HG03066 (cell line): ENCODE measurements at regions not wholly inside any gene's neighbourhood (a gene's known extent, or its start where the extent isn't known, plus 50 kb on each side); places are given as distances from the start of the nearest gene placed in this dataset.

Source experiments
- ATAC-seq: cut with Tn5 transposase; IDR thresholded peaks from one replicate; pipeline ENCODE4 v1.9.1; 2021; ENCODE audit warnings: low read depth; ENCODE audit not compliant: unreplicated experiment

DNA sequence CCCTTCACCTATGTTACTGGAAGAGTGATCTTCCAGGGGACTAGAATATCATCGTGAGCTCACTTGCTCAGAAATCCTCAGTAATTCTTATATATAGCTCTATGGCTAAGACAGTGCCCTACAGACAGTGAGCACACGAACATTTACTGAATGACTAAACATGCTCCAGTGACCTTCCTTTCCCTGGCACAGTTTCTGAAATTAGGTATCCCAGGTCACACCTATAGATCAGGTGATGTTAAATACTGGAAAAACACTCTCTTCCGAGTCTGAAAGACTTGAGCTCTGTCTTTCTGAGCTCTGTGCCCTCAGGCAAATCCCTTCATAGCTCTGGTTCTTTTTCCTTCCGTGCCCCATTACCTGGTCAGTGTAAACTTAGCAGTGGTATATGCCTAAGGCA lies 239.4 kb upstream of the LRIG1 start:
- ATAC-seq = no peak

DNA sequence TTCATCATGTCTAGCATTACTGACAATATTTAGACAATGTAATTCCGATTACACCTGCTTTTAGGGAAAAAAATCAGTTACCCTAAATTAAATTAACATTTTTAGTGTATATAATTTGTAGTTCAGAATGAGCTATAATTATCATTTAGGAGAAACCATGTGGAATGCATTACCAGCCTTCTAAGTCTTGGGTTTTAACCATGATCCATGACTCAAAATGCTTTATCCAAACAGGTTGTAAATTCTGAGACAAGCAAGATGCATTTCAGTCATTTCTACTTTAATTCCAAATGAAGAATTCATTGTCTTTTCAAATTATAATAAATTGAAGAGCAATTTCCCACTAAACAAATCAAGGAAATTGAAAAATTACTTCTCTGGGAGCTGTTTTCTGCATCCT lies 243.7 kb upstream of the LRIG1 start:
- ATAC-seq = no peak

DNA sequence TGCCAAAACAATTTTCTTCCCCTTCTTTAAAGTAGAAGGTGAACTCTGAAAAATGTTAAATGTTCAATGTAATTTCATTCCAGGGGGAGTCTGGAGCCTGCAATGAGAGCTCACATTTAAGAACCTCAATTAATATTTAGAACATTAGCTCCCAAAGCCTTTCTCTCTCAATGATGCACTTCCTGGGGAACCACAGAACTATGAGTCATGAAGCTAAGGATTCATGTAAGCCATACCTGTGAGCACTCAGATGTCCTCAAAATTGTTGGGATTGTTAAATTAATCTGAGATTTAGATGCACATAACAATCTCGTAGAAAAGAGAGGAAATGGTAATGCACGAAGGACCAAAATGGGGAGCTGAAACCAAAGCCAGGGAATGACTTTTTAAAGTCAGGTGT lies 244.2 kb upstream of the LRIG1 start:
- ATAC-seq = no peak

DNA sequence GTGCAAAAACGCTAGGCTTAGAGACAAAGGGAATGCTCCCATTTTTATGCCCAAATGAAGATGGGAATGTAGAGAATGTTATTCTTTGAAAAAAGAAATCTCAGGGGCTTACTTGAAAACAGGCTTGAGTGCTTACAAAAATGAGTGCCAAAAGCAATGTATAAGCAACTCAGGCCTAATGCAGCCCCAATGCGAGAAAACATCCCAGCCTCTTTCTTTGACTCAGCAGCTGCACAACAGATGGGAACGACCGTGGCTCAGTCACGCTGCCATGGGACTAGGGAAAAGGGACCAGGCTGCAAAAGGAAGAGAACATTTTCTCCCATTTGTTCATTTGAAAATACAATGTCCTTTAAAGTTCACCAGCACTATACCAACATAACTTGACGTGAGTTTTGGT lies 246.4 kb upstream of the LRIG1 start:
- no peak for ATAC-seq

DNA sequence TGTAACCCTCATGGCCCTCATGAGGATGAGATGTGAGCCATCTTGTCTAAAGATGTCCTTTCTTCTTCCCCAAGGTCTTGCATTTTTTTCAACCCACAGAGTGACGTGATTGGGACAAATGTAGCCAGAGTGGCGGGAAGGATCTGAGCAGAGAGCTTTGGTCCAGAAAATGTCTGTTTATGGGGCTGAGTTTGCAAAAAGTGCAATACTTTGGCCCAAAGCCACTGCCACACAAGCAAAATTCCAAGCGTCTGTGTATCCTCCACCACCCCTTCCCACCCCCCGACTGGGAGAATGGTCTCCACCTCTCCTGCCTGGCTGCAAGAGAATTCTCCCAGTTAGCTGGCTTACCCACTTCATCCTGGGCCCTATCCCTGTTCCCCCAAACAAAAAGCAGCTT lies 246.9 kb upstream of the LRIG1 start:
- no peak for ATAC-seq

DNA sequence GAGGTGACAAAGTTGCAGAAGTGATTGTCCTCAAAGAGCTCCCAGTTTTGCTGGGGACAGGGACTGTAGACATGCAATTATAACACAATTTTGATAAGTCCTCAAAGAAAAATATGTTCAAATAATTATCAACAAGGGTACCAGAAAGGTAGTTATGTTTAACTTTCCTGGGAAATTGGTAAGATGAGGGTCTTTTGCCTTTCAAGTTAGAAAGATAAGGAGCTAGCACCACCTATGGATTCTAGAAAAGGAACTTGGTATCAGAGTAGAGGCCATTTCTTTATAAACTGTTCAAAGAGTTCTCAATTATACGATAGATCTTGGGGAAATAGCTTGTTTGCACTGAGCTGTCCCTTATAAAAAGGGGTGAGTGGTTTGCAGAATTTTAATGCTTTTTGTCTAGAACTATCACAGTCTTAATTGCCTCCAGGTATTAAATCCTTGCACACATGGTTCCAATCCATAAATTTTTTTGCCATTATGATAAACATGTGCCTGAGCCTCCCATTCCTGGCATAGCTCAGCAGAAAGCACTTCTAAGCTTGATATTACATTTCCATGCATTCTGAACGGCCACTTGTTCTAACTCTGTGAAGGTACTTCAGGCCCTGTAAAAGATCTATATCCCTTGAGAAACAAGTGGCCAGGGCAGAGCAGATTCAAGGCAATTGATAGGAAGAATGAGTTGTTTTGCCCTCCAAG lies 247.5 kb upstream of the LRIG1 start:
- no peak for ATAC-seq

DNA sequence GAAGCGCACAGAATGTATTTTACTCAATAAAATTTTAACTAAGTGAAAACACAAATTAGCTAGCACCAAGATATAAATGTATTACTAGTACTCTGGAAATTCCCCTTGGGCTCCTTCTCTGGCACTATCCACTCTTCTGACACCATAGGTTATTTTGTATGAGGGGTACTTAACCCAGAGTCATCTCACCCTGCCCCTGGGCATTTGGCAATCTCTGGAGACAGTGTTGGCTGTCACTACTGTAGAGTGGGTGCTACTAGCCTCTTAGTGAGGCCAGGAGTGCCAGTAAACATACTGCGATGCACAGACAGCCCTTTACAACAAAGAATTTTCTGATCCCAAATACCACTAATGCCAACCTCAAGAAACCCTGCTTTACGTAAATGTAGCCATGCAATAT lies 246.3 kb upstream of the KBTBD8 start:
- no peak for ATAC-seq

DNA sequence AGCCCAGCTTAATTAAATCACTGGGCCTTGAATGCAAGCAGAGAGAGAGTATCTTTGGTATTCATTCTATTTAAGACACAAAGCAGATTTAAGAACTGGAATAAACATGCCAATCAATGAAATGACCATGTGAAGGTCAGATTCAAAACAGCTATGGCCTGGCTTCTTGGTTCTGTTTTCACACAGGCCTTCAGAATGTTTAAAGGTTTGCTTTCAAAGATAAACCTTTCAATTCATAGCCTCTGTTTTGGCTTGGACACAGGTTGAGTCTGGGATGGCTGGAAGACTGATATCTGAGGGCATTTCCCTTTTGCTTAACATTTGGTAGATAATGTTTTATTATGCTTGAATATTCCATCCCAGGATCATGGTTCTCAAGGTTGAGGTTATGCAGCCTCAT lies 244.4 kb upstream of the KBTBD8 start:
- no peak for ATAC-seq

DNA sequence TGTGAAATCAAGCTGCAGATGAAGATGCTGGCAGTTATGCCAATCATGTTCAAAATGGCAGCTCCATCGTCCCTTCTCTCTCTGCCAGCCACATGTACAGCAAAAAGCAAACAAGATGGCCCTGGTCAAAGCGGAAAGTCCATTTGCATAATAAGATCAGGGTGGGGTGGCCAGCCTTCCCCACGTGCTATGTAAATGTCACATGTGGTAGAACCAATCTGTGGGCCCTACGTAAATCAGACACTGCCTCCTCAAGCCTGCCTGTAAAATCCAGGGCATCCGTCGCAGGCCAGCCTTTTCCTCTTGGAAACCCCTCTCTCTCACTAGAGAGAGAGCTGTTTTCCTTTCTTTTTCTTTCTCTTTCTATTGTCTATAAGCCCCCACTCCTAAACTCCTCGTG lies 243.5 kb upstream of the KBTBD8 start:
- no peak for ATAC-seq

DNA sequence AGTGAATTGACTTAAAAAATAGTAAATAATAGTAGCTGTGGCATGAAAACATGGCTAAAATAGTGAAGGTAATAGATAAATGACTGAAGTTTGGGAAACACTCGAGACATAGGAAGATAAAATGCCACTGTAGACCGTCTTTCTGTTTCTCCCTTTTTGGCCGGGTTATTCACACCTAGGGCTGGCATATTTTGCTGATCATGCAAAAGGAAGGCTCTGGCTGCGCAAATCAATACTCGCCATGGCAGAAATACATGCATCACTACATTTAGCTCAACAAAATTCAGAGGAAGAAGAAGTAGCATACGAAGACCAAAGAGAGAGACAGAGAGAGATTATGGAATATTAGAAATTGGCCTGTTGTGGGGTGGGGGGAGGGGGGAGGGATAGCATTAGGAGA lies 242.2 kb upstream of the KBTBD8 start:
- ATAC-seq = no peak

DNA sequence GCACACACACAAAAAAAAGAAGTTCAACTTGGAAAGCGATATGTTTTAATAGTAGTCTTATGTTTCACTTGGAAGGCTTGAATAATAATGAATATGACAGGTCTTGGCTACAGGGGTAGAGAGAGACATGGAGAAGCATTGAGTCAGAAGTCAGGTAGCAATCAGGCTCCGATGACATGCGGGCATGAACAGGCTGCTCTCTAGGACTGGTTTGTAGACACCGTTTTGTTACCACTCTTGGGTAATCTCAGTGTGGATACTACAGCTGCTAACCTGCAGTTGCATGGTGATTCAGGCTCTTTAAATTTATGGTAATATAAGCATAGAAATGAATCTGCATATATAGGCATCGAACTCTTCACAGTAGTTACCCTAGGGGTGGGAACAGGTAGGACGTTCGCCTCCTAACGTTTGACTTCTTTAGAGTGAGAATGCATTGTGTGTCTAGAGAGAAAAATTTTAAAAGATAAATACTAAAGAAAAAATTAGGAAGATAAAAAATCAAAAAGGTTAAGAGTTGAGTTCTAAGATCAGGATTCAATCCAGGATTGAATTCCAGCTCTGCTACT lies 241.6 kb upstream of the KBTBD8 start:
- no peak for ATAC-seq

DNA sequence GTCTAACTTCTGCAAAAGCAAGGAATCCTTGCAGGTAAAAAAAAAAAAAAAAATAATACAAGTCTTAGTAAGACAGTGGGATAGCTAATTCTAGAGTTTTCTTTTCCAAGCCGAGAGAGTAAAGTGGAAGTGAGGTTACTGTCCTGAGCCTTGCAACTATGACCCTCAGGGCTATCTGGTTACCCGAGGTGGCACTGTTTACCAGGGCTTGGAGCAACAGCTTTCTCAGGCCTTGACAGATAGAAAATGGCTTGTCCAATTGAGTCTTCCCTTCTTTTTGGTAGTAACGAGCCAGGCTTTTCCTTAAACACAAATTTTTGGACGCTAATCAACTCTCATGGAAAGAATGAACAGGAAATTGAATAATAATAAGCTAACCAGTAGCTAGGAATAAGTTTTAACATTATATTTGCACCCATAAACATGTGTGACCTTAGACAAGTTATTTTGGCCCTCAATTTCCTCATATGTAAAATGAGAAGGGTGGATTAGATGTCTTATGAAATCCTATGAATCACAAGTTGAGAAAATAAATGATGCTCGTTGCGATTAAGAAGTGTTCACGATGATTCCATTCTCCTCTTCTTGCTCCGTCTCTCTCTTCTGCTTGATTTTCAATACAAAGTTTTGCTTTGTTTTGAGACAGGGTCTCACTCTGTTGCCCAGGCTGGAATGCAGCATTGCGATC lies 236.9 kb upstream of the KBTBD8 start:
- ATAC-seq = no peak

DNA sequence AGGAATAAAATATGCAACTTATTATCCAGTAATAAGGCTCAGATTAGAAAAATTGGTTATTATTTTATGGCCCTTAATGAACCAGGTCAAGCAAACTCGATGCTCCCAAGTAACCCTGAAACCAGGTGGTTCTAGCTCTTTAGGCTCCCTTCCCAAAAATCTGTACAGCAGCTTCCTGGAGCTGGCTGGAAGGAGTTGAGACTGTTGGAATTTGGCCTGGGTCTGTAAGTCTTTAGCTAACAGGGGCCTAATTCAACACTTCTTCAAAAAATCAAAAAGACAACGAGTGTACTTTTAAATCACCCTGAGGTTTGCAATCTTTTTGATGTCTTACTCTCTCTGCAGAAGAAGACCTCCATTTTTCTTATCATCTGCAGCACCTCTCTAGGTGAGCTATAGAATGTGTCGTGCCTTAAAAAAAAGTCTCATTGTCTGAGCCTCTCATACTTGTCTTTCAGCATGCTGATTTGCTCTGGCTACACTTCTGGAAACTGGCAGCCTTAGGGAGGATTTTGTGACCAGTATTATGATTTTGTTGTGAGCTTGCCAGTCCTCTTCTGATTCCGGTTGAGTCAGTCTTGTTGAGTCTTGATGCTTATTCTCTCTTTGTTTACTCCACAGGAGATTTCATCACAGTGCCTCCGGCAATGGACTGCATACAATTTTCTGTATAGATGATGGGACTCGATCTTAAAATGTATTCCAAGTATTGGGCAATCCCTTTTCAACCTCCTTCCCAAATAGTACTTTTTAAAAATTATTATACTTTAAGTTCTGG lies 235.0 kb upstream of the KBTBD8 start:
- ATAC-seq = no peak

DNA sequence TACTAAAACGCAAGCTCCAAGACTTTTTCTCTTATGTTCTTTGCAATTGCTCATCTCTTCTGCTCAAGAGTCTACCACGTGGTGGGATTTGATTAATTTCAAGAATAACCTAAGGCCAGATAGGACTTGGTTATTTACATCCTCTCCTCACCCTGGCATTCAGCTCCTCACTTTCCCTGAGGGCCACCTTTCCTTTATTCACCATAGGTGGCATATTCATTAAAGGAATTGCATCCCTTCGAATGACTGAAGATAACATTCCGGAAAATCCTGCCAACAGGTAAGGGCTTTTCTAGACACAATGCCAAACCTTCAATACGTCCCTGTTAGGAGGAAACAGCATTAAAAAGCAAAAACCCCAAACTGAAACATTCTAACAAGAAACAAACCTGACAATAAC lies 220.0 kb upstream of the KBTBD8 start:
- no peak for ATAC-seq

DNA sequence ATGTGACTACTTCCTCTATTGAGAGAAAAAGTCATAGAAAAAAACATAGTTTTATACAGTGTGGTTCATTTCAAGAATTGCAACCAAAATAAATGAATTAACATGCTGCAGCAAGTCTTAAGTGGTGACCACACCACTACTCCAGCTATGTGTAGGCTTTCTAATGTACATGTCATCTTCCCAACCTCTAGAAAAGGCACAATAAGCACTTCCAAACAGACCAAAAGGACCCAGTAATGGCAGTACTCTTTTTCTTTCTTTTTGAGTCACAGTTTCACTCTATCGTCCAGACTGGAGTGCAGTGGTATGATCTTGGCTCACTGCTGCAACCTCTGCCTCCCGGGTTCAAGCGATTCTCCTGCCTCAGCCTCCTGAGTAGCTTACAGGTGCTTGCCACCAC lies 219.3 kb upstream of the KBTBD8 start:
- no peak for ATAC-seq

DNA sequence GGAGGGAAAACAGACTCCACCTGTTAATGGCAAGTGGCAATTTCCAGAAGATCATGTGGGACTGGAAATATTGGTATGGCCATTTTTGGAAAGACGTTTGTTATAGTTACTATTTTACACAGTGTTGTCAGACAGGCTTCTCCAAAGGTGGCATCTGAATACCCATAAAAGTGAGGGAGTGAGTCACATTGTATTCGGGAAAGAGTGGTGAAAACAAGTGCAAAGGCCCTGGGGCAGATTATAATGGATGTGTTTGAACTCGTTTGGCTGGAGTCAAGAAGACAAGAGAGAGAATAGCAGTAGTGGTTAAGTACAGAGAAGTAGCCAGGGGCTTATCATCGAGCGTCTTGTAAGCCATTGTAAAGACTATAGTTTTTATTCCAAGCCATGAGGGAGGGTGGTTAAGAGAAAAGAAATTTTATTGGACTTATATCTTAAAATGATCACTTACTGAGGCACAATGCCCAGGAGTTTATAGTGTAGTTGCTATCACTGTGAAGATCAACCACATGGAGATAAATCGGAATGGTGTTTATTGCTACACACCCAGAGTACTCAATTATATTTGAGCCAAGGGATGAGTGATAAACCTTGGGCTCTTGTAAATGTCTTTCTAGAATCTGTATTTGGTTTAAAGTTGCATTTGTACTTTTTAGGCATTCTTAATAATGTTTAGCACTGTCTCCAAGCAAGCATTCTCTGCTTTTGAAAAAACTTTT lies 212.8 kb upstream of the KBTBD8 start:
- ATAC-seq = no peak

DNA sequence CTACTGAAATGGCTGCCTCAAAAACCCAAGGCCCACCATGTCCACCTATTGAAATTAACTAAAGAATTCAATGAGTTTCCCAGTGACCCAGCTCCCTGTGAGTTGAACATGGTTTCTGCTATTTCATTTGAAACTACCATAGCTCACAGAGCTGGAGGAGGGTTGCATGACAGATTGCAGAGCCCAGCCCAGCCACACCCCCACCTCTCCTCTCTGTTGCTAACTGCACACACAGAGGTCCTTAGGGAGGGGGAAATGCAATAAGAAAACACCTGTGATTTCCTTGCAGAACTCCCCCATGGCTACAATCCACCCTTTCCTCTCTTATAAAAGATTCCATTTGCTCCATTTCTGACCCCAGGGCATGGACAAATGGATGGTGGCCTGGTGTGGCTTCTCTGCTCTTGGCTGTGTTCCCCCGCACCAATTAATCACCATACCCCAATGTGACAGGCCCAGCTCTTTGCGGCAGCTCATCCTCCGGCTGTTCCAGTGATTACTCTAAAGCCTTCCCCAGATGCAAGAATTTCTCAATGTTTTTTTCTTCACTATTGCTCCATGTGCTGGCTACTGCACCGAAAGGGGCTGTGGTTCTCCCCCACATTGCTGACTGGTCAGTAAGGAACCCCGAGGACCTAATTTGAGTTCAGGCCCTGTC lies 208.4 kb upstream of the KBTBD8 start:
- ATAC-seq = no peak

DNA sequence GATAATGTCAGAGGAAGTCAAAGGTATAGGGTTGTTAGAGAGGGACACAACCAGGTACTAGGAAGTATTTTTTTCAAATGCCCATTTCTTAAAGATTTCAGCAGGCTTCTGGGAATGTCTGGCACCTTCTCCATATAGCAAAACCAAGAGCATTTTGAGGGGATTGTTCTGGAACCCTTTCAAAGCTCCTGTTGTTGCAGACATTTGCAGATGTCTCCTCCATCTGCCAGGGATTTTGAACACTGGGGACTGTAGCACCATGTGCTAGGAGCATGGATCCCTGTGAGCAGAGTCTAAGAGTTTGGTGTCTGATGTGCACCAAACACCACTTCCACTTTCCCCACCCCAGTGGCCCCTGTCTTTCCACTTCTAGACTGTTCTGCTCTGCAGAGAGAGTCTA lies 206.0 kb upstream of the KBTBD8 start:
- ATAC-seq = no peak

DNA sequence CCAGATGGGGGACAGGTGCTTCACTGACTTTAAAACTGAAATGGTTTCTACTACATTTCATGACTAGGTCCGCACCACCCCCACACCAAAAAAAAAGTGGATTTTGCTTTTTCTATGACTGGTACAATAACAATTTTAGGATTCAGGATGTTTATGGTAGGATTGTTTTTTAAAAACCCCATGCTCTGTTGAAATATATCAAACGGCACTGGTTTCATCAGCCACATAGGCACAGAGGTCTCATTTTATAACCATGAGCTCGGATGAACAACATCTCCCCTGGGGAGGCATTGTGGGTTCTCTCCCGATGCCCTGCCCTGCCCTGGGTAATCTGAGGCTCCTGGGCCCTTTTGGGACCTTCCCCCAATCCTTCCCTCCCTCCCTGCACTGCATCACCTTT lies 202.7 kb upstream of the KBTBD8 start:
- ATAC-seq = no peak

DNA sequence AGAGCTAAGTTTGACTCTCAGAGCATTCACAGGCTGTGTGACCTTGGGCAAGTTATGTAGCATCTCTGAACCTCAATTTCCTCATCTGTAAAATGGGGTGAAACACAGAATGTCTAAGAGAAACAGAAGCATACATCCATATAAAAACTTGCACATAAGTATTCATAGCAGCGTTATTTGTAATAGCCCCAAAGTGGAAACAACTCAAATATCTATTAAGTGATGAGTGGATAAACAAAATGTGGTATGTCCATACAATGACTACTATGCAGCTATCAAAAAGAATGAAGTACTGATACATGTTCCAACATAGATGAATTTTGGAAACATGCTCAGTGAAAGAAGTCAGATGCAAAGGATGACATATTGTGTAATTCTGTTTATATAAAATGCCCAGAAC lies 201.8 kb upstream of the KBTBD8 start:
- ATAC-seq = no peak
